WI38 (cell line): ENCODE measurements at regions not wholly inside any gene's neighbourhood (a gene's known extent, or its start where the extent isn't known, plus 50 kb on each side); places are given as distances from the start of the nearest gene placed in this dataset.

Experiments used
- H3K4me3 ChIP-seq: 2 replicates; pipeline ENCODE4 v1.5.1; 2011; ENCODE audit warnings: low read depth, mild to moderate bottlenecking, control low read depth, low read length
- TF ChIP-seq, protein P1 (sequence below): IDR thresholded peaks from 2 replicates; pipeline ENCODE4 v1.5.1; 2012; ENCODE audit warnings: low read depth, mild to moderate bottlenecking, control low read depth, low read length

- TF ChIP-seq, protein P1, sequence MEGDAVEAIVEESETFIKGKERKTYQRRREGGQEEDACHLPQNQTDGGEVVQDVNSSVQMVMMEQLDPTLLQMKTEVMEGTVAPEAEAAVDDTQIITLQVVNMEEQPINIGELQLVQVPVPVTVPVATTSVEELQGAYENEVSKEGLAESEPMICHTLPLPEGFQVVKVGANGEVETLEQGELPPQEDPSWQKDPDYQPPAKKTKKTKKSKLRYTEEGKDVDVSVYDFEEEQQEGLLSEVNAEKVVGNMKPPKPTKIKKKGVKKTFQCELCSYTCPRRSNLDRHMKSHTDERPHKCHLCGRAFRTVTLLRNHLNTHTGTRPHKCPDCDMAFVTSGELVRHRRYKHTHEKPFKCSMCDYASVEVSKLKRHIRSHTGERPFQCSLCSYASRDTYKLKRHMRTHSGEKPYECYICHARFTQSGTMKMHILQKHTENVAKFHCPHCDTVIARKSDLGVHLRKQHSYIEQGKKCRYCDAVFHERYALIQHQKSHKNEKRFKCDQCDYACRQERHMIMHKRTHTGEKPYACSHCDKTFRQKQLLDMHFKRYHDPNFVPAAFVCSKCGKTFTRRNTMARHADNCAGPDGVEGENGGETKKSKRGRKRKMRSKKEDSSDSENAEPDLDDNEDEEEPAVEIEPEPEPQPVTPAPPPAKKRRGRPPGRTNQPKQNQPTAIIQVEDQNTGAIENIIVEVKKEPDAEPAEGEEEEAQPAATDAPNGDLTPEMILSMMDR: no peak
- H3K4me3 ChIP-seq: no peak overlapping the region
Measured at GRCh38 chr9:120038342-120038741, 541.6 kb downstream of the CDK5RAP2 start.

DNA sequence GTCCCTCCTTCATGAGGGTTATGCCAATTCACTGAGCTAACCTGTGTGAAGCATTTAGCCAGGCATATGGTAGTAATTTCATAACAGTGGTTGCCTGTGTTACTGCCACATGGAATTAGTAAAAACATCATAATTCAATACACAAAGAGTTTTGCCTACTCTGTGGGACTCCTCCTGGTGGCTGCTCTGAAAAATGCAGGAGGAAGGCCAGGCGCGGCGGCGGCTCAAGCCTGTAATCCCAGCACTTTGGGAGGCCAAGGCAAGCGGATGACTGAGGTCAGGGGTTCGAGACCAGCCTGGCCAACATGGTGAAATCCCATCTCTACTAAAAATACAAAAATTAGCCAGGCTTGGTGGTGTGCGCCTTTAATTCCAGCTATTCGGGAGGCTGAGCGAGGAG is 547.3 kb downstream of the CDK5RAP2 start:
- H3K4me3 ChIP-seq: no peak overlapping the region
- TF ChIP-seq, protein P1: no peak

DNA sequence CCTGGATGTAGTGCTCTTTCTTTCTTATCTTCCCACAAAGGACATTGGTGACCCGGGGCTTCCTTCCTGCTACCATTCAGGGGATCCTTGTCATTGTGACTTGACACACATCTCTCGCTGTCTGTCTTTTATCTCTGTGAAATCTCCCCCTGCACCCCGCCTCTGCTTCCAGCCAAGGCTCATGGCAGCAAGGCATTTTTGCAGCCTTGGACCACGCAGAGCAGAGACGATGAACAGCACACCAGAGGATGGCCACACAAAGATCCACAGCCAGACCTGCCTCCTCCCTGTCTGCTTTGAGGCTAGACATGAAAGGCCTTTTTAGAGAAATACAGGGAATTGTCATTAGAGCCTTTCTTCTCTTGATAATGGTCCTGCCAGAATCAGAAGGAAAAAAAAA is 549.1 kb downstream of the CDK5RAP2 start:
- no peak overlapping the region for H3K4me3 ChIP-seq
- TF ChIP-seq, protein P1: no peak

DNA sequence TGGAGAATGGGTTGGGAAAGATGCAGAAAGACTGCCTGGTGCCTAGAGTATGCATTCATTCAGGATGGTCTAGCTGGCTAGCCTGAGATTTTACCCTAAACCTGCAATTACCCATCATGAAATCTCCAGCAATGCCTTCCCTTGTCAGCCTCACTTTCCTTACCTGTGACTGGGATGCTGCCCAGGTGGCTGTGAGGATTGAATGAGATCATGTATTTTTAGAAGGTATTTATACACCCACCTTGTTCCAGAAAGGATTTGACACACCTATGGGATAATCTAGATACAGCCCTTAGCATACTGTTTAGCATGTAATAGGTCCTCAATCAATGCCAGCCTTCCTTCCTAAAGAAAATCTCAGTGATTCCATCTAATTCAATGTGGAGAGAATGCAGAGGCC is 561.4 kb downstream of the CDK5RAP2 start:
- no peak overlapping the region for H3K4me3 ChIP-seq
- TF ChIP-seq, protein P1: no peak

GRCh38 chr9:120018037-120018436 is 561.9 kb downstream of the CDK5RAP2 start:
- no peak overlapping the region for H3K4me3 ChIP-seq
- TF ChIP-seq, protein P1: no peak

DNA sequence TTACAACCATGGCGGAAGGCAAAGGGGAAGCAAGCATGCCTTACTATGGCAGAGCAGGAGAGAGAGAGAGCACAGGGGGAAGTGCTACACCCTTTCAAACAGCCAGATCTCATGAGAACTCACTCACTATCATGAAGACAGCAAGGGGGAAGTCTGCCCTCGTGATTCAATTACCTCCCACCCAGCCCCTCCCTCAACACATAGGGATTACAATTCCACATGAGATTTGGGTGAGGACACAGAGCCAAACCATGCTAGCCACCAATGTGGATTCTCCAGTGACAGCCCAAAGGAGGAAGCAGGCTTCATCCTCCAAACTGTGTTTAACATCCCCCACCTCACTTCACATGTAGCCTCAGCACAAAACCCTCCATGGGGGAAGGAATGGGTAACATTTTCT is 563.7 kb downstream of the CDK5RAP2 start:
- TF ChIP-seq, protein P1: no peak
- no peak overlapping the region for H3K4me3 ChIP-seq

- TF ChIP-seq, protein P1: no peak
- no peak overlapping the region for H3K4me3 ChIP-seq
Measured at GRCh38 chr9:120014796-120015195, 565.2 kb downstream of the CDK5RAP2 start.
